OCI-LY1 (cell line): ENCODE measurements at regions not wholly inside any gene's neighbourhood (a gene's known extent, or its start where the extent isn't known, plus 50 kb on each side); places are given as distances from the start of the nearest gene placed in this dataset.

Source experiments
- H2AFZ ChIP-seq: fragments of 200-600 bp; sonication (generic), shearing (Covaris generic); 2 replicates; pipeline ENCODE4 v1.6.0; 2014; ENCODE audit warnings: antibody characterized with exemption, mild to moderate bottlenecking, low read length
- H3F3A ChIP-seq: fragments of 200-600 bp; sonication (generic), shearing (Covaris generic); 2 replicates; pipeline ENCODE4 v1.6.0; 2014; ENCODE audit warnings: mild to moderate bottlenecking, antibody characterized with exemption, low read length, moderate library complexity; ENCODE audit not compliant: insufficient read depth
- H3K27ac ChIP-seq: fragments of 200-600 bp; sonication (generic); 2 replicates; pipeline ENCODE4 v1.5.1; 2014; ENCODE audit warnings: low read length, mixed run types, mild to moderate bottlenecking, low read depth; ENCODE audit not compliant: poor library complexity, severe bottlenecking
- H3K27me3 ChIP-seq: fragments of 200-600 bp; sonication (generic); 2 replicates; pipeline ENCODE4 v1.6.0; 2014; ENCODE audit warnings: antibody characterized with exemption, mild to moderate bottlenecking, low read length, moderate library complexity; ENCODE audit not compliant: insufficient read depth
- H3K36me3 ChIP-seq: fragments of 200-600 bp; sonication (generic); 2 replicates; pipeline ENCODE4 v1.6.1; 2014; ENCODE audit warnings: mild to moderate bottlenecking, antibody characterized with exemption, low read length, moderate library complexity, mixed read lengths; ENCODE audit not compliant: insufficient read depth
- H3K4me1 ChIP-seq: fragments of 200-600 bp; sonication (generic); 2 replicates; pipeline ENCODE4 v1.5.1; 2014; ENCODE audit warnings: mild to moderate bottlenecking, low read length, moderate library complexity; ENCODE audit not compliant: insufficient read depth, severe bottlenecking
- H3K4me2 ChIP-seq: fragments of 200-600 bp; sonication (generic), shearing (Covaris generic); 2 replicates; pipeline ENCODE4 v1.6.1; 2014; ENCODE audit warnings: low read length
- H3K4me3 ChIP-seq: fragments of 200-600 bp; sonication (generic); 2 replicates; pipeline ENCODE4 v1.5.1; 2014; ENCODE audit warnings: low read length, low read depth, mild to moderate bottlenecking, mixed read lengths; ENCODE audit not compliant: poor library complexity, severe bottlenecking
- H3K79me2 ChIP-seq: fragments of 200-600 bp; shearing (Covaris generic); 2 replicates; pipeline ENCODE4 v1.6.1; 2016; ENCODE audit warnings: mixed run types, low read length, mixed read lengths; ENCODE audit not compliant: insufficient read depth
- H3K9ac ChIP-seq: fragments of 200-600 bp; sonication (generic), shearing (Covaris generic); 2 replicates; pipeline ENCODE4 v1.6.1; 2014; ENCODE audit warnings: mild to moderate bottlenecking, low read length, mixed read lengths
- H3K9me2 ChIP-seq: fragments of 200-600 bp; sonication (generic), shearing (Covaris generic); 2 replicates; pipeline ENCODE4 v1.6.1; 2014; ENCODE audit warnings: low read depth, mild to moderate bottlenecking, low read length, mixed read lengths
- H3K9me3 ChIP-seq: fragments of 200-600 bp; shearing (Covaris generic); 2 replicates; pipeline ENCODE4 v1.6.1; 2014; ENCODE audit warnings: low read length, mixed read lengths
- H4K20me1 ChIP-seq: fragments of 200-600 bp; sonication (generic), shearing (Covaris generic); 2 replicates; pipeline ENCODE4 v1.6.0; 2016; ENCODE audit warnings: mild to moderate bottlenecking, low read length; ENCODE audit not compliant: insufficient read depth
- EZH2 ChIP-seq: fragments of 200-600 bp; sonication (generic), shearing (Covaris generic); IDR thresholded peaks from 2 replicates; pipeline ENCODE4 v1.8.0; 2017; ENCODE audit warnings: borderline replicate concordance, mixed run types, mild to moderate bottlenecking, antibody characterized with exemption, low read length, moderate library complexity, mixed read lengths
- TF ChIP-seq, protein P1 (sequence below): fragments of 200-600 bp; sonication (generic), shearing (Covaris generic); IDR thresholded peaks from 2 replicates; pipeline ENCODE4 v1.5.1; 2017; ENCODE audit warnings: mild to moderate bottlenecking, antibody characterized with exemption, low read length, moderate library complexity, mixed read lengths

- H3K27me3 ChIP-seq: no peaks in the 10 kb centered on the region
- no peak overlapping the region for H3K9ac ChIP-seq
- no peaks in the 10 kb centered on the region for H3K9me2 ChIP-seq
- H3K79me2 ChIP-seq: no peaks in the 10 kb centered on the region
- TF ChIP-seq EZH2: no peak
- TF ChIP-seq, protein P1, sequence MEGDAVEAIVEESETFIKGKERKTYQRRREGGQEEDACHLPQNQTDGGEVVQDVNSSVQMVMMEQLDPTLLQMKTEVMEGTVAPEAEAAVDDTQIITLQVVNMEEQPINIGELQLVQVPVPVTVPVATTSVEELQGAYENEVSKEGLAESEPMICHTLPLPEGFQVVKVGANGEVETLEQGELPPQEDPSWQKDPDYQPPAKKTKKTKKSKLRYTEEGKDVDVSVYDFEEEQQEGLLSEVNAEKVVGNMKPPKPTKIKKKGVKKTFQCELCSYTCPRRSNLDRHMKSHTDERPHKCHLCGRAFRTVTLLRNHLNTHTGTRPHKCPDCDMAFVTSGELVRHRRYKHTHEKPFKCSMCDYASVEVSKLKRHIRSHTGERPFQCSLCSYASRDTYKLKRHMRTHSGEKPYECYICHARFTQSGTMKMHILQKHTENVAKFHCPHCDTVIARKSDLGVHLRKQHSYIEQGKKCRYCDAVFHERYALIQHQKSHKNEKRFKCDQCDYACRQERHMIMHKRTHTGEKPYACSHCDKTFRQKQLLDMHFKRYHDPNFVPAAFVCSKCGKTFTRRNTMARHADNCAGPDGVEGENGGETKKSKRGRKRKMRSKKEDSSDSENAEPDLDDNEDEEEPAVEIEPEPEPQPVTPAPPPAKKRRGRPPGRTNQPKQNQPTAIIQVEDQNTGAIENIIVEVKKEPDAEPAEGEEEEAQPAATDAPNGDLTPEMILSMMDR: no peak
- no peak overlapping the region for H3K27ac ChIP-seq
- H4K20me1 ChIP-seq: no peaks in the 10 kb centered on the region
- H3K4me3 ChIP-seq: no peak overlapping the region
- H3K9me3 ChIP-seq: no peaks in the 10 kb centered on the region
- no peaks in the 10 kb centered on the region for H3K4me1 ChIP-seq
- H3K36me3 ChIP-seq: no peaks in the 10 kb centered on the region
- no peak overlapping the region for H3K4me2 ChIP-seq
- H3F3A ChIP-seq: no peaks in the 10 kb centered on the region
- H2AFZ ChIP-seq: no peak overlapping the region
These were observed 91.6 kb upstream of the RGMA start for GRCh38 chr15:93180656-93181055.

DNA sequence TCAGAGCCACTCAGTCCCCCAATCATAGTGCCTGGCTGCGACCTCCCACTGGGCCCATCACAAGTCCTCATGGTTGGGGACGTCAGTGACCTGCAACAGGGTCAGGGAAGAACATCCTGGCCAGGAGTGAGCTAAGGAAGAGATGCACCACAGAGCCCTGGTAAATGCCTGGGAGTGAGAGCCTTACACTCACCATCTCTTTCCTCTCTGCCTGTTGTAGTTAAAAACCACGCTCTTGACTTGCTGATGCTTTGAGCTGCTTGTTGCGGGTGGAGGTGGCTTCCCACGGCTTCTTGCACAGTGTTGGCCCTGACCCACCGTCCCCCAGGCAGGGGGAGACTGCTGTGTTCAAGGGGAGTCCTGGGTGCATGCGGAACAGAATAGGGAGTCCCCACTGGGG, 91.1 kb upstream of the RGMA start:
- Histone ChIP-seq H3K4me3 (no peak overlapping the region), H3F3A (no peaks in the 10 kb centered on the region), H3K4me2 (no peak overlapping the region), H3K9me2 (no peaks in the 10 kb centered on the region), H3K36me3 (no peaks in the 10 kb centered on the region), H4K20me1 (no peaks in the 10 kb centered on the region), H3K4me1 (no peaks in the 10 kb centered on the region), H3K79me2 (no peaks in the 10 kb centered on the region), H3K27me3 (no peaks in the 10 kb centered on the region), H3K27ac (no peak overlapping the region), H3K9me3 (no peaks in the 10 kb centered on the region), H3K9ac (no peak overlapping the region), H2AFZ (no peak overlapping the region)
- TF ChIP-seq, protein P1: no peak
- TF ChIP-seq EZH2: no peak

DNA sequence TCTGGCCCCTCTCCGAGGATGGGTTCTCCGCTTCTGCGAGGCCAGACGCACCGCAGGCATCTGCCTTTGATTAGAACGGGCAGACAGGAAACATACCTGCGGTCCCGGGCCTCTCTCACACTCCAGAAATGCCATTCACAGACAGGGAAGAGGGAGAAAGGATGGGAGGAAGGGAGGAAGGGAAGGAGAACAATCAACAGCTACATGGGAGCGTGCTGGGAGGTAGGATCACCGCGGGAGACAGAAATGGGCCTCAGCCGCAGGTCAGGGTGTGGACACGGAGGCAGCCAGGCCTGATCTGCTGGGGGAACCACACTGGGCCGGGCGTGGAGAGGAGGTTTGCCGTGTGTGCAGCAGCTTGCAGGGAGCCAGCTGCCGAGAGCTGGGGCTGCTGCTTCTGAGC, 90.7 kb upstream of the RGMA start:
- no peak overlapping the region for H3K9ac ChIP-seq
- no peak for TF ChIP-seq EZH2
- TF ChIP-seq, protein P1: no peak
- no peaks in the 10 kb centered on the region for H3K36me3 ChIP-seq
- H3K4me1 ChIP-seq: no peaks in the 10 kb centered on the region
- no peak overlapping the region for H3K27ac ChIP-seq
- H3F3A ChIP-seq: no peaks in the 10 kb centered on the region
- H3K27me3 ChIP-seq: no peaks in the 10 kb centered on the region
- H3K4me2 ChIP-seq: no peak overlapping the region
- H3K79me2 ChIP-seq: no peaks in the 10 kb centered on the region
- H4K20me1 ChIP-seq: no peaks in the 10 kb centered on the region
- no peak overlapping the region for H2AFZ ChIP-seq
- no peaks in the 10 kb centered on the region for H3K9me3 ChIP-seq
- no peaks in the 10 kb centered on the region for H3K9me2 ChIP-seq
- H3K4me3 ChIP-seq: no peak overlapping the region
